ENCODE measurements at regions not wholly inside any gene's neighbourhood (a gene's known extent, or its start where the extent isn't known, plus 50 kb on each side); places are given as distances from the start of the nearest gene placed in this dataset.

GRCh38 chr22:47374901-47375575, 612.6 kb downstream of the TBC1D22A start:
- H3K4me1 Mint-ChIP-seq = no peaks in the 10 kb centered on the region
- peaks cover 15% of the 10 kb centered on the region for H3K36me3 Mint-ChIP-seq (ENCODE audit: low read depth)
- H3K27me3 Mint-ChIP-seq (ENCODE audit: low read depth) = peaks cover 8% of the 10 kb centered on the region
- H3K27ac Mint-ChIP-seq = no peak overlapping the region
- no peak for TF ChIP-seq CTCF (IDR thresholded peaks at IDR 0.05; ENCODE audit: unreplicated experiment in 3 of 3)
- peaks cover 45% of the 10 kb centered on the region for H3K9me3 Mint-ChIP-seq
- no peak overlapping the region for H3K4me3 Mint-ChIP-seq

GRCh38 chr22:47374273-47374771, 611.9 kb downstream of the TBC1D22A start:
- Mint-ChIP-seq H3K4me1 (no peaks in the 10 kb centered on the region), H3K36me3 (ENCODE audit: low read depth) (peaks cover 15% of the 10 kb centered on the region), H3K4me3 (no peak overlapping the region), H3K27me3 (ENCODE audit: low read depth) (peaks cover 9% of the 10 kb centered on the region), H3K9me3 (peaks cover 46% of the 10 kb centered on the region), H3K27ac (no peak overlapping the region)
- TF ChIP-seq CTCF (IDR thresholded peaks at IDR 0.05; ENCODE audit: unreplicated experiment in 3 of 3) = no peak

- Mint-ChIP-seq H3K4me3 (no peak overlapping the region), H3K27me3 (ENCODE audit: low read depth) (peaks cover 9% of the 10 kb centered on the region), H3K9me3 (peaks cover 45% of the 10 kb centered on the region), H3K4me1 (no peaks in the 10 kb centered on the region), H3K27ac (no peak overlapping the region), H3K36me3 (ENCODE audit: low read depth) (peaks cover 12% of the 10 kb centered on the region)
- TF ChIP-seq CTCF (IDR thresholded peaks at IDR 0.05; ENCODE audit: unreplicated experiment in 3 of 3) = no peak
These were observed 611.3 kb downstream of the TBC1D22A start for GRCh38 chr22:47373648-47374272.

- Mint-ChIP-seq H3K27me3 (ENCODE audit: low read depth) (peaks cover 9% of the 10 kb centered on the region), H3K36me3 (ENCODE audit: low read depth) (peaks cover 4% of the 10 kb centered on the region), H3K27ac (no peak overlapping the region), H3K4me1 (no peaks in the 10 kb centered on the region), H3K4me3 (no peak overlapping the region), H3K9me3 (peaks cover 35% of the 10 kb centered on the region)
- TF ChIP-seq CTCF (IDR thresholded peaks at IDR 0.05; ENCODE audit: unreplicated experiment in 3 of 3) = no peak
These were observed 610.3 kb downstream of the TBC1D22A start for GRCh38 chr22:47372596-47373385.

GRCh38 chr22:47372111-47372581, 609.7 kb downstream of the TBC1D22A start:
- Mint-ChIP-seq H3K36me3 (ENCODE audit: low read depth) (peaks cover 4% of the 10 kb centered on the region), H3K27ac (no peak overlapping the region), H3K27me3 (ENCODE audit: low read depth) (peaks cover 9% of the 10 kb centered on the region), H3K9me3 (peaks cover 29% of the 10 kb centered on the region), H3K4me1 (no peaks in the 10 kb centered on the region), H3K4me3 (no peak overlapping the region)
- TF ChIP-seq CTCF (IDR thresholded peaks at IDR 0.05; ENCODE audit: unreplicated experiment in 3 of 3) = no peak

Data from nephron (organoid).